ENCODE measurements at regions not wholly inside any gene's neighbourhood (a gene's known extent, or its start where the extent isn't known, plus 50 kb on each side); places are given as distances from the start of the nearest gene placed in this dataset.

DNA sequence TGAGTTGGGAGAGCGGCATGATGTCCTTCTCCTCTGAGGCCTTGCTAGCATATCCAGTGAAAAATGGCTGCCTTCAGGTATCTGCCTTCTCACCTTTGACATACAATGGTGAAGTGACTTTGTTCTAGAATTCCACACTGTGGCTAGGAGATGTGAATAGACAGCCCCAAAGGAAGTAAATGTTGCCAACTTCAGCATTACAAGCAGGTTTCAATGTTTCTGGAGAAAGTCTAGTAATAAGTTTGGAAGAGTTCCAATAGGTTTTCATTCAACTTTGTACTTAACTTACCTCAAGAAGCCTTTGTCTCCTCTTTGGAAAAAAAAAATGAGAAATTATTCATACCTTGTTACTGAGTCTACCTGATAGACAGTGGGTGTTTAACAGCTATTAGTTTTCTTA lies 421.3 kb upstream of the MMADHC start:
- TF ChIP-seq ISL1 (CRISPR knock-in tag; IDR thresholded peaks at IDR 0.05) (no peak), ZFP3 (CRISPR knock-in tag; IDR thresholded peaks at IDR 0.05) (no peak), ZNF565 (CRISPR knock-in tag; conservative IDR thresholded peaks at IDR 0.05; ENCODE audit: low read depth) (no peak), ZNF70 (CRISPR knock-in tag; IDR thresholded peaks at IDR 0.05) (no peak), RARB (CRISPR knock-in tag; IDR thresholded peaks at IDR 0.05) (no peak), ZNF8 (CRISPR knock-in tag; IDR thresholded peaks at IDR 0.05) (no peak), ZFP30 (CRISPR knock-in tag; IDR thresholded peaks at IDR 0.05) (no peak), ARNTL (CRISPR knock-in tag; IDR thresholded peaks at IDR 0.05; ENCODE audit: borderline replicate concordance, low read depth) (no peak), ESRRG (CRISPR knock-in tag; IDR thresholded peaks at IDR 0.05) (no peak), SNAI2 (CRISPR knock-in tag; IDR thresholded peaks at IDR 0.05) (no peak), CSDC2 (CRISPR knock-in tag; IDR thresholded peaks at IDR 0.05) (no peak)
- TF ChIP-seq, protein P1, sequence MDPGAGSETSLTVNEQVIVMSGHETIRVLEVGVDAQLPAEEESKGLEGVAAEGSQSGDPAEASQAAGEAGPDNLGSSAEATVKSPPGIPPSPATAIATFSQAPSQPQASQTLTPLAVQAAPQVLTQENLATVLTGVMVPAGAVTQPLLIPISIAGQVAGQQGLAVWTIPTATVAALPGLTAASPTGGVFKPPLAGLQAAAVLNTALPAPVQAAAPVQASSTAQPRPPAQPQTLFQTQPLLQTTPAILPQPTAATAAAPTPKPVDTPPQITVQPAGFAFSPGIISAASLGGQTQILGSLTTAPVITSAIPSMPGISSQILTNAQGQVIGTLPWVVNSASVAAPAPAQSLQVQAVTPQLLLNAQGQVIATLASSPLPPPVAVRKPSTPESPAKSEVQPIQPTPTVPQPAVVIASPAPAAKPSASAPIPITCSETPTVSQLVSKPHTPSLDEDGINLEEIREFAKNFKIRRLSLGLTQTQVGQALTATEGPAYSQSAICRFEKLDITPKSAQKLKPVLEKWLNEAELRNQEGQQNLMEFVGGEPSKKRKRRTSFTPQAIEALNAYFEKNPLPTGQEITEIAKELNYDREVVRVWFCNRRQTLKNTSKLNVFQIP (CRISPR knock-in tag; IDR thresholded peaks at IDR 0.05; ENCODE audit: borderline replicate concordance, low read depth): no peak
- TF ChIP-seq, protein P2, sequence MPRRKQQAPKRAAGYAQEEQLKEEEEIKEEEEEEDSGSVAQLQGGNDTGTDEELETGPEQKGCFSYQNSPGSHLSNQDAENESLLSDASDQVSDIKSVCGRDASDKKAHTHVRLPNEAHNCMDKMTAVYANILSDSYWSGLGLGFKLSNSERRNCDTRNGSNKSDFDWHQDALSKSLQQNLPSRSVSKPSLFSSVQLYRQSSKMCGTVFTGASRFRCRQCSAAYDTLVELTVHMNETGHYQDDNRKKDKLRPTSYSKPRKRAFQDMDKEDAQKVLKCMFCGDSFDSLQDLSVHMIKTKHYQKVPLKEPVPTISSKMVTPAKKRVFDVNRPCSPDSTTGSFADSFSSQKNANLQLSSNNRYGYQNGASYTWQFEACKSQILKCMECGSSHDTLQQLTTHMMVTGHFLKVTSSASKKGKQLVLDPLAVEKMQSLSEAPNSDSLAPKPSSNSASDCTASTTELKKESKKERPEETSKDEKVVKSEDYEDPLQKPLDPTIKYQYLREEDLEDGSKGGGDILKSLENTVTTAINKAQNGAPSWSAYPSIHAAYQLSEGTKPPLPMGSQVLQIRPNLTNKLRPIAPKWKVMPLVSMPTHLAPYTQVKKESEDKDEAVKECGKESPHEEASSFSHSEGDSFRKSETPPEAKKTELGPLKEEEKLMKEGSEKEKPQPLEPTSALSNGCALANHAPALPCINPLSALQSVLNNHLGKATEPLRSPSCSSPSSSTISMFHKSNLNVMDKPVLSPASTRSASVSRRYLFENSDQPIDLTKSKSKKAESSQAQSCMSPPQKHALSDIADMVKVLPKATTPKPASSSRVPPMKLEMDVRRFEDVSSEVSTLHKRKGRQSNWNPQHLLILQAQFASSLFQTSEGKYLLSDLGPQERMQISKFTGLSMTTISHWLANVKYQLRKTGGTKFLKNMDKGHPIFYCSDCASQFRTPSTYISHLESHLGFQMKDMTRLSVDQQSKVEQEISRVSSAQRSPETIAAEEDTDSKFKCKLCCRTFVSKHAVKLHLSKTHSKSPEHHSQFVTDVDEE (CRISPR knock-in tag; IDR thresholded peaks at IDR 0.05): no peak
- no peak for ATAC-seq

DNA sequence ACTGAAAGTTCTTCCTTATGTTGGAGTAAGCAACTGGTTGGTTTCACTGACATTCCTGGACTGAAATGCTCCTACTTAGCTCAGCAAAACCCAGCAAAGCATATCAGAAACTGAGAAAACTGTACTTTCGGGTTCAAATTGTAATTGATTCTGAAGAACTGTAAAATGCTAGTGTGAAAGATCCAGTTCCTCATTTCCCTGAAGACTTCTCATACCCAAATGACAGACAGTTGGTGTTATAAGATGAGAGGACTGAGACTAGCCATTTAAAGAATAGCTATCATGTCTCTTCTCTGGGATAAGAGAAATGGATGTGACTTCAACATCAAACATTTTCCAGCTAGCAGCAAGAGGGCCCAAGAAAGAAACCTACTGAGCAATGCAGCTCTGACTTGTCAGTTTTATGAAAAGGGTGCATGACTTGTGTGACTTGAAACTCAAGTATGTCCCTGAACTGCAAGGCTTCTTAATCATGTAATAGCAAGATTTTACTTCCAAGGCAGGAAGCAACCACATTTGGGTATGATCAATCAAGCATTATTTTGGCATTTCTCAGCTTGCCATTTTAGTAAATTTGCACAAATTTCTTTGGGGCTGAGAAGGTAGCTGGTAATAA lies 420.3 kb upstream of the MMADHC start:
- no peak for ATAC-seq
- TF ChIP-seq ESRRG (CRISPR knock-in tag; IDR thresholded peaks at IDR 0.05): no peak
- TF ChIP-seq ISL1 (CRISPR knock-in tag; IDR thresholded peaks at IDR 0.05): no peak
- TF ChIP-seq PPARA (CRISPR knock-in tag; IDR thresholded peaks at IDR 0.05; ENCODE audit: borderline replicate concordance): no peak
- TF ChIP-seq ZFP30 (CRISPR knock-in tag; IDR thresholded peaks at IDR 0.05): no peak
- TF ChIP-seq TOX (CRISPR knock-in tag; IDR thresholded peaks at IDR 0.05; ENCODE audit: borderline replicate concordance): no peak
- no peak for TF ChIP-seq ZNF565 (CRISPR knock-in tag; conservative IDR thresholded peaks at IDR 0.05; ENCODE audit: low read depth)
- TF ChIP-seq OSR1 (CRISPR knock-in tag; IDR thresholded peaks at IDR 0.05): no peak
- TF ChIP-seq, protein P2 (CRISPR knock-in tag; IDR thresholded peaks at IDR 0.05): no peak
- TF ChIP-seq, protein P1 (CRISPR knock-in tag; IDR thresholded peaks at IDR 0.05; ENCODE audit: borderline replicate concordance, low read depth): no peak
- no peak for TF ChIP-seq ZFP3 (CRISPR knock-in tag; IDR thresholded peaks at IDR 0.05)
- TF ChIP-seq SNAI2 (CRISPR knock-in tag; IDR thresholded peaks at IDR 0.05): no peak
- no peak for TF ChIP-seq ZNF8 (CRISPR knock-in tag; IDR thresholded peaks at IDR 0.05)
- TF ChIP-seq TCF4 (CRISPR knock-in tag; IDR thresholded peaks at IDR 0.05; ENCODE audit: borderline replicate concordance): no peak
- TF ChIP-seq CSDC2 (CRISPR knock-in tag; IDR thresholded peaks at IDR 0.05): no peak
- no peak for TF ChIP-seq GLIS3 (CRISPR knock-in tag; IDR thresholded peaks at IDR 0.05)

DNA sequence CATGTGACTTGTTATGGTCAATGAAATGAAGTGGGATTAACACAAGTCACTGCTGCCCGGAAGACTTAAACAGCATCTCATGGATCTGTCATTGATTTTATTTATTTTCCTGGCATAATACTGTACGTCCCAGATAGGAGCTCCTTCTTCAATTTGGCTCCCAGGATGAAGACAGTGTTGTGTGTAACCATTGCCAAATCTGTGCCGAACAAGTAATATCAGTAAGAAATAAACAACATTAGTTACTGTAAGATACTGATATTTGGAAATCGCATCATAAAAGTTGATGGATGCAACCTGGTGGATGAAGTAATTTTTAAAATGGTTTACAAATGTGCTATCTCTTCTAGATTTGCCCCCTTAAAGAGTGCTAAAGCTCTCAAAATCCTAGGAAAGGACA lies 419.0 kb upstream of the MMADHC start:
- TF ChIP-seq ARNTL (CRISPR knock-in tag; IDR thresholded peaks at IDR 0.05; ENCODE audit: borderline replicate concordance, low read depth): no peak
- no peak for ATAC-seq

DNA sequence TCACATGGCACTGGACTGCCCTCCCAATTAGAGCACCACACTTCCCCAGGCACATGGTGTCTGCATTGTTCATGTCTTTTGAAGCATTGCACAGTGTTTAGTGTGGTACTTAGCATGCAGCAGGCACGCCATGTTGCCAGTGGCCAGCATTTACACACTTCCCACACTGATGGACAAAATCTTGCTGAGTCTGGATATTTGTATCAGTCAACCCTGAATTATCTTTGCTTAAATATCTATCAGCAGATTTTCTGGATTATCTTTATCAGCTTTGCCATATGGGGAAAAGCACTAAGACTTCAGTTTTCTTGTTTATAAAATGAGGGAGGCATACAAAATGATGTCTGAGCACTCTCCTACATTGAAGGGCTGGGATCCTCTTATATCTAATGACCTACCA lies 416.0 kb upstream of the MMADHC start:
- ATAC-seq: no peak
- TF ChIP-seq PPARA (CRISPR knock-in tag; IDR thresholded peaks at IDR 0.05; ENCODE audit: borderline replicate concordance): no peak
- TF ChIP-seq, protein P3, sequence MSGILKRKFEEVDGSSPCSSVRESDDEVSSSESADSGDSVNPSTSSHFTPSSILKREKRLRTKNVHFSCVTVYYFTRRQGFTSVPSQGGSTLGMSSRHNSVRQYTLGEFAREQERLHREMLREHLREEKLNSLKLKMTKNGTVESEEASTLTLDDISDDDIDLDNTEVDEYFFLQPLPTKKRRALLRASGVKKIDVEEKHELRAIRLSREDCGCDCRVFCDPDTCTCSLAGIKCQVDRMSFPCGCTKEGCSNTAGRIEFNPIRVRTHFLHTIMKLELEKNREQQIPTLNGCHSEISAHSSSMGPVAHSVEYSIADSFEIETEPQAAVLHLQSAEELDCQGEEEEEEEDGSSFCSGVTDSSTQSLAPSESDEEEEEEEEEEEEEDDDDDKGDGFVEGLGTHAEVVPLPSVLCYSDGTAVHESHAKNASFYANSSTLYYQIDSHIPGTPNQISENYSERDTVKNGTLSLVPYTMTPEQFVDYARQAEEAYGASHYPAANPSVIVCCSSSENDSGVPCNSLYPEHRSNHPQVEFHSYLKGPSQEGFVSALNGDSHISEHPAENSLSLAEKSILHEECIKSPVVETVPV (CRISPR knock-in tag; IDR thresholded peaks at IDR 0.05): no peak
- no peak for TF ChIP-seq RARB (CRISPR knock-in tag; IDR thresholded peaks at IDR 0.05)
- TF ChIP-seq BACH2 (CRISPR knock-in tag; IDR thresholded peaks at IDR 0.05; ENCODE audit: borderline replicate concordance): no peak
- TF ChIP-seq ZNF70 (CRISPR knock-in tag; IDR thresholded peaks at IDR 0.05): no peak
- TF ChIP-seq, protein P2 (CRISPR knock-in tag; IDR thresholded peaks at IDR 0.05): no peak
- TF ChIP-seq OSR1 (CRISPR knock-in tag; IDR thresholded peaks at IDR 0.05): no peak
- no peak for TF ChIP-seq GLIS3 (CRISPR knock-in tag; IDR thresholded peaks at IDR 0.05)
- TF ChIP-seq ISL1 (CRISPR knock-in tag; IDR thresholded peaks at IDR 0.05): no peak
- no peak for TF ChIP-seq TCF4 (CRISPR knock-in tag; IDR thresholded peaks at IDR 0.05; ENCODE audit: borderline replicate concordance)
- TF ChIP-seq ZFP30 (CRISPR knock-in tag; IDR thresholded peaks at IDR 0.05): no peak
- no peak for TF ChIP-seq ZC3H10 (CRISPR knock-in tag; IDR thresholded peaks at IDR 0.05)
- no peak for TF ChIP-seq SNAI2 (CRISPR knock-in tag; IDR thresholded peaks at IDR 0.05)

All from SK-N-SH treated with all-trans-retinoic acid at 6 μM for 48 hours (cell line).